PC-9 (cell line): ENCODE measurements at regions not wholly inside any gene's neighbourhood (a gene's known extent, or its start where the extent isn't known, plus 50 kb on each side); places are given as distances from the start of the nearest gene placed in this dataset.

Experiments
- BruUV-seq: library from RNA; stranded (reverse); fragments of 400-500 nt; replicated peaks from 2 replicates; lab custom pipeline; 2021; lab: Mats Ljungman, UMichigan
- CTCF ChIA-PET: fragments of 300-600 bp; sonication (Branson Sonifier 250); formaldehyde crosslinking; loops from one replicate; lab custom pipeline; 2022; ENCODE audit warnings: antibody characterized with exemption; lab: Charles Lee
- POLR2A ChIA-PET: fragments of 300-600 bp; sonication (Branson Sonifier 250); formaldehyde crosslinking; loops from one replicate; lab custom pipeline; 2022; ENCODE audit warnings: antibody characterized with exemption; ENCODE audit not compliant: unreplicated experiment; lab: Charles Lee
- DNase-seq, 2 experiments: peaks; one replicate each; pipeline versions ENCODE4 v3.0.0 to v3.0.0-alpha.2; 2015 to 2022; ENCODE audit warnings: mixed read lengths in 1 of 2
- H2AFZ ChIP-seq: fragments of 200-600 bp; sonication (generic); 2 replicates; pipeline ENCODE4 v1.8.1; 2017; ENCODE audit warnings: antibody characterized with exemption
- H3F3A ChIP-seq: fragments of 200-600 bp; sonication (generic); 2 replicates; pipeline ENCODE4 v1.8.1; 2017; ENCODE audit warnings: antibody characterized with exemption, mild to moderate bottlenecking, low read depth; ENCODE audit not compliant: insufficient read depth
- H3K27ac ChIP-seq: fragments of 200-600 bp; sonication (generic); 2 replicates; pipeline ENCODE4 v1.6.1; 2016; ENCODE audit warnings: mixed run types
- H3K27me3 ChIP-seq: fragments of 200-600 bp; sonication (generic); 2 replicates; pipeline ENCODE4 v1.6.1; 2016; ENCODE audit warnings: low read depth, mixed run types; ENCODE audit not compliant: insufficient read depth
- H3K36me3 ChIP-seq: fragments of 200-600 bp; sonication (generic); 2 replicates; pipeline ENCODE4 v1.6.1; 2016; ENCODE audit warnings: low read depth, mixed run types
- H3K4me1 ChIP-seq: fragments of 200-600 bp; sonication (generic); replicated peaks from 2 replicates; pipeline ENCODE4 v1.6.1; 2016; ENCODE audit warnings: mixed run types; ENCODE audit not compliant: insufficient read depth
- H3K4me2 ChIP-seq: fragments of 200-600 bp; sonication (generic); 2 replicates; pipeline ENCODE4 v1.6.1; 2017; ENCODE audit warnings: mixed run types
- H3K4me3 ChIP-seq: fragments of 200-600 bp; sonication (generic); 2 replicates; pipeline ENCODE4 v1.6.1; 2016; ENCODE audit warnings: mixed run types
- H3K79me2 ChIP-seq: fragments of 200-600 bp; sonication (generic); 2 replicates; pipeline ENCODE4 v1.6.1; 2017; ENCODE audit warnings: low read depth, mixed run types
- H3K9me2 ChIP-seq: fragments of 200-600 bp; sonication (generic); 2 replicates; pipeline ENCODE4 v1.8.1; 2017; ENCODE audit warnings: mild to moderate bottlenecking; ENCODE audit not compliant: insufficient read depth
- H3K9me3 ChIP-seq: fragments of 200-600 bp; sonication (generic); 2 replicates; pipeline ENCODE4 v1.8.1; 2016; ENCODE audit warnings: low read depth; ENCODE audit not compliant: insufficient read depth
- H4K20me1 ChIP-seq: fragments of 200-600 bp; sonication (generic); 2 replicates; pipeline ENCODE4 v1.8.1; 2017; ENCODE audit not compliant: insufficient read depth
- CTCF ChIP-seq: fragments of 200-600 bp; sonication (generic); conservative IDR thresholded peaks from 2 replicates; pipeline ENCODE4 v1.6.1; 2017; ENCODE audit warnings: mixed run types, antibody characterized with exemption, mild to moderate bottlenecking, moderate library complexity
- EZH2 ChIP-seq: fragments of 200-600 bp; sonication (generic); IDR thresholded peaks from 2 replicates; pipeline ENCODE4 v1.8.0; 2017; ENCODE audit warnings: antibody characterized with exemption, low read depth
- intact Hi-C: fragments of 100-400 bp; cut with micrococcal nuclease; formaldehyde crosslinking; loops from one replicate; pipeline ENCODE4 v1.10.0; 2022; ENCODE audit not compliant: unreplicated experiment

DNA sequence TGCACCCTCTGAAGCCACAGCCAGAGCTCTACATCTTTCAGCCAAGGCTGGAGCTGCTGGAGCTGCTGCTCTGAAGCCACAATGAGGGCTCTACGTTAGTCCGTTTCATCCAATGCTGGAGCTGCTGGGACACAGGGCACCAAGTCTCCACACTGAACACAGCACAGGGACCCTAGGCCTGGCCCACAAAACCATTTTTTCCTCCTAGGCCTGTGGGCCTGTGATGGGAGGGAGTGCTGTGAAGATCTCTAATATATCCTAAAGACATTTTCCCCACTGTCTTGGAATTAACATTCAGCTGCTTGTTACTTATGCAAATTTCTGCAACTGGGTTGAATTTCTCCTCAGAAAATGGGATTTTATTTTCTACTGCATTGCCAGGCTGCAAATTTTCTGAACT, 441.4 kb upstream of the FAT3 start:
- CTCF ChIA-PET = no interaction called here
- Histone ChIP-seq H3K36me3 (no peaks in the 10 kb centered on the region), H2AFZ (no peak overlapping the region), H4K20me1 (no peaks in the 10 kb centered on the region), H3K9me2 (no peaks in the 10 kb centered on the region), H3K79me2 (no peaks in the 10 kb centered on the region), H3K27ac (no peak overlapping the region), H3K9me3 (no peaks in the 10 kb centered on the region), H3K4me3 (no peak overlapping the region), H3F3A (no peaks in the 10 kb centered on the region), H3K27me3 (no peaks in the 10 kb centered on the region), H3K4me1 (no peaks in the 10 kb centered on the region), H3K4me2 (no peak overlapping the region)
- POLR2A ChIA-PET = no interaction called here
- no TSS peak for BruUV-seq
- TF ChIP-seq EZH2 (no peak), CTCF (no peak)
- intact Hi-C loops = no loop called here
- DNase-seq = no peak

GRCh38 chr11:91778758-91779157, 445.9 kb upstream of the FAT3 start:
- no peaks in the 10 kb centered on the region for H3K36me3 ChIP-seq
- POLR2A ChIA-PET = no interaction called here
- H3K9me2 ChIP-seq = no peaks in the 10 kb centered on the region
- no peaks in the 10 kb centered on the region for H3F3A ChIP-seq
- H3K4me1 ChIP-seq = no peaks in the 10 kb centered on the region
- H3K27me3 ChIP-seq = no peaks in the 10 kb centered on the region
- H3K27ac ChIP-seq = no peak overlapping the region
- no peaks in the 10 kb centered on the region for H3K79me2 ChIP-seq
- intact Hi-C loops = no loop called here
- no peak overlapping the region for H3K4me3 ChIP-seq
- no peaks in the 10 kb centered on the region for H3K9me3 ChIP-seq
- DNase-seq = no peak
- CTCF ChIA-PET = no interaction called here
- H2AFZ ChIP-seq = no peak overlapping the region
- no peak overlapping the region for H3K4me2 ChIP-seq
- H4K20me1 ChIP-seq = no peaks in the 10 kb centered on the region
- TF ChIP-seq EZH2 (no peak), CTCF (no peak)
- BruUV-seq = no TSS peak

DNA sequence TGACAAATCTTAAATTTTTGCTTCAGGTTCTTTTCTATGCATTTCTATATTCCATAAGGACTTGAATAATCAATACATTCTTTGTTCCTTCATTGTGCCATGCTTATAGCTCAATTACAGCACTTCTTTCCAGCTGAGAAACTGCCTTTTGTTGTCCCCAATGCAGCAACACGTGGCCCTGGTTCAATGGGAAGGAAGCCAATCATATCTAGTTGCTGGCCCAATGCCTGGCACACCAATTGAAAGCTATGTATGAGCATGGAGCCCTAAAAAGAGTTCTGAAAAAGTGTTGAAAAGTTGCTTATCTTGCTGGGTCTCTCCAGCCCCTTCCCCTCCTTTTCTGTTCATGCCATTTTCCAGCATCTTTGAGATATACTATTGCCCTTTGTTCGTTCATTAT, 448.0 kb upstream of the FAT3 start:
- intact Hi-C loops = no loop called here
- Histone ChIP-seq H3F3A (no peaks in the 10 kb centered on the region), H3K4me1 (no peaks in the 10 kb centered on the region), H3K27ac (no peak overlapping the region), H3K27me3 (no peaks in the 10 kb centered on the region), H3K9me3 (no peaks in the 10 kb centered on the region), H2AFZ (no peak overlapping the region), H3K4me2 (no peak overlapping the region), H4K20me1 (no peaks in the 10 kb centered on the region), H3K36me3 (no peaks in the 10 kb centered on the region), H3K4me3 (no peak overlapping the region), H3K79me2 (no peaks in the 10 kb centered on the region), H3K9me2 (no peaks in the 10 kb centered on the region)
- ChIA-PET POLR2A (no interaction called here), CTCF (no interaction called here)
- no peak for DNase-seq
- TF ChIP-seq EZH2 (no peak), CTCF (no peak)
- no TSS peak for BruUV-seq
